HL-60 (cell line): ENCODE measurements at regions not wholly inside any gene's neighbourhood (a gene's known extent, or its start where the extent isn't known, plus 50 kb on each side); places are given as distances from the start of the nearest gene placed in this dataset.

Experiments
- DNase-seq, 2 experiments: peaks; one replicate each; pipeline ENCODE4 v3.0.0-alpha.2; 2010 to 2020; ENCODE audit warnings: low read depth in 1 of 2, low spot score in 1 of 2
- H3K27ac ChIP-seq: fragments of 250-450 bp; sonication (Bioruptor Pico); replicated peaks from 2 replicates; pipeline ENCODE4 v1.5.1; 2020; ENCODE audit warnings: mild to moderate bottlenecking, moderate library complexity
- H3K27me3 ChIP-seq: fragments of 250-450 bp; sonication (Bioruptor Pico); 2 replicates; pipeline ENCODE4 v1.5.1; 2021; ENCODE audit warnings: mild to moderate bottlenecking, moderate library complexity; ENCODE audit not compliant: insufficient read depth, poor library complexity, severe bottlenecking
- H3K4me3 ChIP-seq: replicated peaks from 2 replicates; pipeline ENCODE4 v1.5.1; 2011; ENCODE audit warnings: mild to moderate bottlenecking, control low read depth, low read length; ENCODE audit not compliant: insufficient read depth
- GABPA ChIP-seq: IDR thresholded peaks from 2 replicates; pipeline ENCODE4 v1.6.1; 2012; ENCODE audit warnings: low read depth
- POLR2AphosphoS5 ChIP-seq: IDR thresholded peaks from 2 replicates; pipeline ENCODE4 v1.6.1; 2012; ENCODE audit warnings: low read depth
- SPI1 ChIP-seq: IDR thresholded peaks from 2 replicates; pipeline ENCODE4 v1.6.1; 2012; ENCODE audit warnings: low read depth, mild to moderate bottlenecking, borderline replicate concordance
- TF ChIP-seq, protein P1 (sequence below): IDR thresholded peaks from 2 replicates; pipeline ENCODE4 v1.6.1; 2012; ENCODE audit warnings: low read depth; ENCODE audit not compliant: insufficient replicate concordance
- TF ChIP-seq, protein P2 (sequence below): IDR thresholded peaks from one replicate; pipeline ENCODE4 v1.5.1; 2011; ENCODE audit warnings: low read length, control low read depth, inconsistent platforms; ENCODE audit not compliant: insufficient read depth

DNA sequence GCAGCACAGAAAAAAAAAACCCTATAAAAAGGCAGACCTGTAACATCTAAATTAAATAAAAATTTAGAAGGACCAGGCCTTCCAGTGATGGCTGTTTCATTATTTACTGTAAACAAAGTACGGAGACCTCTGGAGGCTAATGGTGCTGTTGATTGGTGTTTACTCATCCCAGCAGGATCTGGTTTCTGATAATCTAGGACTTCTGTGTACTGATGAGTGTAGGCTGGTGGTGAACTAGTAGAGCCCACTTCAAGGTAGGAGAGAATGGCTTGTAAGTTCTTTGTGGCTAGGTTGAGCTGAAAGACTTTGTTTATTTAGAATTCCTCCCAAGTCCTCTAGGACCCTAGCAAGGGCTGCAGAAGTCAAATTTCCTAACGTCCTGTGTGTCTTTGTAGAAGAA, 398.1 kb upstream of the PITX2 start:
- TF ChIP-seq, protein P1, sequence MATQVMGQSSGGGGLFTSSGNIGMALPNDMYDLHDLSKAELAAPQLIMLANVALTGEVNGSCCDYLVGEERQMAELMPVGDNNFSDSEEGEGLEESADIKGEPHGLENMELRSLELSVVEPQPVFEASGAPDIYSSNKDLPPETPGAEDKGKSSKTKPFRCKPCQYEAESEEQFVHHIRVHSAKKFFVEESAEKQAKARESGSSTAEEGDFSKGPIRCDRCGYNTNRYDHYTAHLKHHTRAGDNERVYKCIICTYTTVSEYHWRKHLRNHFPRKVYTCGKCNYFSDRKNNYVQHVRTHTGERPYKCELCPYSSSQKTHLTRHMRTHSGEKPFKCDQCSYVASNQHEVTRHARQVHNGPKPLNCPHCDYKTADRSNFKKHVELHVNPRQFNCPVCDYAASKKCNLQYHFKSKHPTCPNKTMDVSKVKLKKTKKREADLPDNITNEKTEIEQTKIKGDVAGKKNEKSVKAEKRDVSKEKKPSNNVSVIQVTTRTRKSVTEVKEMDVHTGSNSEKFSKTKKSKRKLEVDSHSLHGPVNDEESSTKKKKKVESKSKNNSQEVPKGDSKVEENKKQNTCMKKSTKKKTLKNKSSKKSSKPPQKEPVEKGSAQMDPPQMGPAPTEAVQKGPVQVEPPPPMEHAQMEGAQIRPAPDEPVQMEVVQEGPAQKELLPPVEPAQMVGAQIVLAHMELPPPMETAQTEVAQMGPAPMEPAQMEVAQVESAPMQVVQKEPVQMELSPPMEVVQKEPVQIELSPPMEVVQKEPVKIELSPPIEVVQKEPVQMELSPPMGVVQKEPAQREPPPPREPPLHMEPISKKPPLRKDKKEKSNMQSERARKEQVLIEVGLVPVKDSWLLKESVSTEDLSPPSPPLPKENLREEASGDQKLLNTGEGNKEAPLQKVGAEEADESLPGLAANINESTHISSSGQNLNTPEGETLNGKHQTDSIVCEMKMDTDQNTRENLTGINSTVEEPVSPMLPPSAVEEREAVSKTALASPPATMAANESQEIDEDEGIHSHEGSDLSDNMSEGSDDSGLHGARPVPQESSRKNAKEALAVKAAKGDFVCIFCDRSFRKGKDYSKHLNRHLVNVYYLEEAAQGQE: no peak
- no peak for TF ChIP-seq SPI1
- no peak for TF ChIP-seq GABPA
- no peak for TF ChIP-seq POLR2AphosphoS5
- TF ChIP-seq, protein P2, sequence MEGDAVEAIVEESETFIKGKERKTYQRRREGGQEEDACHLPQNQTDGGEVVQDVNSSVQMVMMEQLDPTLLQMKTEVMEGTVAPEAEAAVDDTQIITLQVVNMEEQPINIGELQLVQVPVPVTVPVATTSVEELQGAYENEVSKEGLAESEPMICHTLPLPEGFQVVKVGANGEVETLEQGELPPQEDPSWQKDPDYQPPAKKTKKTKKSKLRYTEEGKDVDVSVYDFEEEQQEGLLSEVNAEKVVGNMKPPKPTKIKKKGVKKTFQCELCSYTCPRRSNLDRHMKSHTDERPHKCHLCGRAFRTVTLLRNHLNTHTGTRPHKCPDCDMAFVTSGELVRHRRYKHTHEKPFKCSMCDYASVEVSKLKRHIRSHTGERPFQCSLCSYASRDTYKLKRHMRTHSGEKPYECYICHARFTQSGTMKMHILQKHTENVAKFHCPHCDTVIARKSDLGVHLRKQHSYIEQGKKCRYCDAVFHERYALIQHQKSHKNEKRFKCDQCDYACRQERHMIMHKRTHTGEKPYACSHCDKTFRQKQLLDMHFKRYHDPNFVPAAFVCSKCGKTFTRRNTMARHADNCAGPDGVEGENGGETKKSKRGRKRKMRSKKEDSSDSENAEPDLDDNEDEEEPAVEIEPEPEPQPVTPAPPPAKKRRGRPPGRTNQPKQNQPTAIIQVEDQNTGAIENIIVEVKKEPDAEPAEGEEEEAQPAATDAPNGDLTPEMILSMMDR: no peak
- Histone ChIP-seq H3K27me3 (no peaks in the 10 kb centered on the region), H3K4me3 (no peak overlapping the region), H3K27ac (no peak overlapping the region)
- DNase-seq: no peak

DNA sequence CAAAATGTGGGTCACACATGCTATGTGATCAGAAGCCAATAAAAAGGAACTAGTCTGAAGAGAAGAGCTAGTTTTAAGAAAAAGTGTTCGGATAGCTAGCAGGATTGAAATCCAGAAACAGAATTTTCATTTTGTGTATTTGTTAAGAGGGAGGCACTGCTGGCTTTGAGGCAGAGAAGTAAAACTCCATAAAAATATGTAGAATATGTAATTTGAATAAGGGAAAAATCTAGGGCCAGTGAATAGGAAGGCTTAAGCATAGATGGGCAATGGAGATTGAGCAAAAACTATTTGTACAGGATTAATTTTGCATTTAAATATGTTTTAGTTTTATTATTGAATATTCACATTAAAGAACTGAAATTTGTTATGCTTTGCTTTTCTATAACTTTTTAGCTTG, 399.9 kb upstream of the PITX2 start:
- no peak for DNase-seq
- no peak overlapping the region for H3K27ac ChIP-seq
- TF ChIP-seq GABPA: no peak
- TF ChIP-seq, protein P1: no peak
- TF ChIP-seq, protein P2: no peak
- TF ChIP-seq POLR2AphosphoS5: no peak
- no peak for TF ChIP-seq SPI1
- no peaks in the 10 kb centered on the region for H3K27me3 ChIP-seq
- H3K4me3 ChIP-seq: no peak overlapping the region

DNA sequence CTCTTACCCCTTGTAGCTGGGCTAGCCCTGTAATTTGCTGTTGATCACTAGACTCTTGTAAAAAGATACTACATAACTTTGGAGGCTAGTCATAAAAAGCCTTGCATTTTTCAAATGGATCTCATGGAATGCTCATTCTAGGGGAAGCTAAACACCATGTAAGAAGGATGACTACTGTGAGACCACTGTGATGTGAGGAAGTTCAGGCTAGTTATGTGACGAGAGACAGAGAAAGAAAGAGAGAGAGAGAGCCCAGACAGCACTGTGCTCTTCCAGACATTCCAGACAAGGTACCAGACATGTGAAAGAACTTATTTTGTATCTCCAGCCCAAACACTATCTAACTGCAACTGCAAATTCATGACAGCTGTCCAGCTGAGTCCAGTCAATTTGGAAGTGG, 404.6 kb upstream of the PITX2 start:
- no peak for DNase-seq
- H3K27me3 ChIP-seq: no peaks in the 10 kb centered on the region
- no peak overlapping the region for H3K27ac ChIP-seq
- no peak overlapping the region for H3K4me3 ChIP-seq
- TF ChIP-seq GABPA (no peak), POLR2AphosphoS5 (no peak), SPI1 (no peak)
- TF ChIP-seq, protein P2: no peak
- TF ChIP-seq, protein P1: no peak
